ENCODE measurements at regions not wholly inside any gene's neighbourhood (a gene's known extent, or its start where the extent isn't known, plus 50 kb on each side); places are given as distances from the start of the nearest gene placed in this dataset.
"Not testable (repeated sequence)": the region's sequence is repeated elsewhere in the genome, so short reads cannot be mapped to it uniquely, and the experiment has no call there.

DNA sequence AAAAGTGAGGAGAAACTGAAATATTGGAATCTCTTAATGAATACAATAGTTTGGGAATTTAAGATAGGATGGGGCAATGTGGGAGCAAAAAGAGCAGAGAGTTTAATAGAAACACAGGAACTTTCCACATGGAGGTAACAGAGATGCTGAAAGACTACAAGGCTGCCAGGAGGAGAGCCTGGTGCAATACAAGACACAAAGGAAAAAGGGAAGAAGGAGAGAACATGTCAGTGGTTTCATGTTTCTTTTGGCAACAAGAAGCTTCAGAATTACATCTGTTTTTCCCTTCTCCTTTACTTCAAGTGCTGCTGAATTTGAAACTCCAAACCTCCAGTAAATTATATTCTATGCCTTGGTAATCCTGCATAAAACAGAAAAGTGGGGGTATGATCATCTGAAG is 474.3 kb downstream of the FAT4 start:
- H3K9me3 ChIP-seq (ENCODE audit: insufficient read depth, low read length, severe bottlenecking): no peaks in the 10 kb centered on the region
- H3K4me1 ChIP-seq (ENCODE audit: insufficient read depth, low read length): no peaks in the 10 kb centered on the region
- TF ChIP-seq EZH2 (IDR thresholded peaks at IDR 0.05; ENCODE audit: borderline replicate concordance, low read depth, low read length, severe bottlenecking): no peak
- TF ChIP-seq CTCF (IDR thresholded peaks at IDR 0.05; ENCODE audit: borderline replicate concordance, extremely low read depth, low read length, poor library complexity, severe bottlenecking): no peak
- H4K20me1 ChIP-seq (ENCODE audit: insufficient read depth, low read length): no peaks in the 10 kb centered on the region
- H3K79me2 ChIP-seq (ENCODE audit: insufficient read depth, low read length): no peaks in the 10 kb centered on the region
- H3K4me3 ChIP-seq (ENCODE audit: low read depth in 1 of 2, low read length in 2 of 2): no peak overlapping the region
- ATAC-seq (ENCODE audit: insufficient read depth, low read depth) (no peak), DNase-seq (no peak)
- H3K4me2 ChIP-seq (ENCODE audit: insufficient read depth, low read length): no peak overlapping the region
- H3K9ac ChIP-seq (ENCODE audit: low read depth, low read length): no peak overlapping the region
- no peak overlapping the region for H2AFZ ChIP-seq (ENCODE audit: low read depth, low read length)
- no peak overlapping the region for H3K27ac ChIP-seq (ENCODE audit: low read length)
- H3K27me3 ChIP-seq (ENCODE audit: insufficient read depth, low read length, poor library complexity): no peaks in the 10 kb centered on the region
- no peaks in the 10 kb centered on the region for H3K36me3 ChIP-seq (ENCODE audit: insufficient read depth, low read length)

DNA sequence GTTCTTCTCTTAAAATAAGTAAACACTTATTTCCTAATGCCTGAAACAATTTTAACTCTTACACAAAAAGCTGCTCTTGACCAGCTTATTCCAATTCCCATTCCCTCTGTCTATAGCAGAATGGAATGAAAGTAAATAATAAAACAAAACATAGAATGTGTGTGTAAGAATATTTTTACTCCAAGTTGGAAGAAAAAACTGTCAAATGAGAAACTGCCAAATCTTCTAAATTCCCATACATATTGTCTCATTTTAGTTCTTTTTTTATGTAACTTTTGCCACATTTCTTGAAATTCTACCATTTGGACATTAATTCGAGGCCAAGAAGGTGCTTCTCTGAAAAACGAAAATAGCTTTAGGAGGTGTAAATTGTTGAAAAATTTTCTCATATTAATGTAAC is 477.1 kb downstream of the FAT4 start:
- no peak for TF ChIP-seq CTCF (IDR thresholded peaks at IDR 0.05; ENCODE audit: borderline replicate concordance, extremely low read depth, low read length, poor library complexity, severe bottlenecking)
- Histone ChIP-seq H3K79me2 (ENCODE audit: insufficient read depth, low read length) (no peaks in the 10 kb centered on the region), H3K27me3 (ENCODE audit: insufficient read depth, low read length, poor library complexity) (no peaks in the 10 kb centered on the region), H3K9me3 (ENCODE audit: insufficient read depth, low read length, severe bottlenecking) (no peaks in the 10 kb centered on the region), H3K4me3 (ENCODE audit: low read depth in 1 of 2, low read length in 2 of 2) (no peak overlapping the region), H3K4me2 (ENCODE audit: insufficient read depth, low read length) (no peak overlapping the region), H4K20me1 (ENCODE audit: insufficient read depth, low read length) (no peaks in the 10 kb centered on the region), H3K27ac (ENCODE audit: low read length) (no peak overlapping the region), H3K9ac (ENCODE audit: low read depth, low read length) (no peak overlapping the region), H2AFZ (ENCODE audit: low read depth, low read length) (no peak overlapping the region), H3K4me1 (ENCODE audit: insufficient read depth, low read length) (no peaks in the 10 kb centered on the region), H3K36me3 (ENCODE audit: insufficient read depth, low read length) (no peaks in the 10 kb centered on the region)
- no peak for ATAC-seq (ENCODE audit: insufficient read depth, low read depth)
- DNase-seq: no peak

DNA sequence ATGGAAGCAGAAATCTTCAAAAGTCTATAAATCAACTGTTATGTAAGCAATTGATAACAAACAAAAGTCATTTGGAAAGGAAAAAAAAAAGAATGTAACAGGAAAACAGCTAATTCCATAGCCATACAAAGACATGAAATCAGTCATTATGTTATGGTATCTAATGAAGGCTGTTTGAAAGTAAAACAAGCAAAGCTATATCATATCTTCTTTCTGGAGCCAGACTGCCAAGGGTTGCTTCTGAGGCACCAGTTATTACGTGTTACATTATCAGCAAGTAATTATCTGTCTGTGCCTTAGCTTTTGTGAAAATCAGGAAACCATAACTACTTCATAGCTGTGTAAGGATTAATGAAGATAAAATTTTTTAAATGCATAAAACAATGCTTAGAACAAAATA is 480.2 kb downstream of the FAT4 start:
- Histone ChIP-seq H3K79me2 (ENCODE audit: insufficient read depth, low read length) (no peaks in the 10 kb centered on the region), H3K4me1 (ENCODE audit: insufficient read depth, low read length) (no peaks in the 10 kb centered on the region), H3K27ac (ENCODE audit: low read length) (no peak overlapping the region), H3K4me2 (ENCODE audit: insufficient read depth, low read length) (no peak overlapping the region), H2AFZ (ENCODE audit: low read depth, low read length) (no peak overlapping the region), H4K20me1 (ENCODE audit: insufficient read depth, low read length) (no peaks in the 10 kb centered on the region), H3K9me3 (ENCODE audit: insufficient read depth, low read length, severe bottlenecking) (no peaks in the 10 kb centered on the region), H3K4me3 (ENCODE audit: low read depth in 1 of 2, low read length in 2 of 2) (no peak overlapping the region), H3K27me3 (ENCODE audit: insufficient read depth, low read length, poor library complexity) (no peaks in the 10 kb centered on the region), H3K9ac (ENCODE audit: low read depth, low read length) (no peak overlapping the region), H3K36me3 (ENCODE audit: insufficient read depth, low read length) (no peaks in the 10 kb centered on the region)
- ATAC-seq (ENCODE audit: insufficient read depth, low read depth) (no peak), DNase-seq (no peak)
- TF ChIP-seq CTCF (IDR thresholded peaks at IDR 0.05; ENCODE audit: borderline replicate concordance, extremely low read depth, low read length, poor library complexity, severe bottlenecking): no peak
- TF ChIP-seq EZH2 (IDR thresholded peaks at IDR 0.05; ENCODE audit: borderline replicate concordance, low read depth, low read length, severe bottlenecking): no peak

GRCh38 chr4:125796138-125796537 is 481.4 kb downstream of the FAT4 start:
- no peak overlapping the region for H3K4me3 ChIP-seq (ENCODE audit: low read depth in 1 of 2, low read length in 2 of 2)
- no peaks in the 10 kb centered on the region for H3K9me3 ChIP-seq (ENCODE audit: insufficient read depth, low read length, severe bottlenecking)
- H2AFZ ChIP-seq (ENCODE audit: low read depth, low read length): no peak overlapping the region
- H3K4me1 ChIP-seq (ENCODE audit: insufficient read depth, low read length): no peaks in the 10 kb centered on the region
- no peaks in the 10 kb centered on the region for H3K27me3 ChIP-seq (ENCODE audit: insufficient read depth, low read length, poor library complexity)
- H3K27ac ChIP-seq (ENCODE audit: low read length): no peak overlapping the region
- no peaks in the 10 kb centered on the region for H3K79me2 ChIP-seq (ENCODE audit: insufficient read depth, low read length)
- no peak overlapping the region for H3K4me2 ChIP-seq (ENCODE audit: insufficient read depth, low read length)
- ATAC-seq (ENCODE audit: insufficient read depth, low read depth) (no peak), DNase-seq (no peak)
- H3K36me3 ChIP-seq (ENCODE audit: insufficient read depth, low read length): no peaks in the 10 kb centered on the region
- H4K20me1 ChIP-seq (ENCODE audit: insufficient read depth, low read length): no peaks in the 10 kb centered on the region
- no peak overlapping the region for H3K9ac ChIP-seq (ENCODE audit: low read depth, low read length)
- TF ChIP-seq CTCF (IDR thresholded peaks at IDR 0.05; ENCODE audit: borderline replicate concordance, extremely low read depth, low read length, poor library complexity, severe bottlenecking) (no peak), EZH2 (IDR thresholded peaks at IDR 0.05; ENCODE audit: borderline replicate concordance, low read depth, low read length, severe bottlenecking) (no peak)

DNA sequence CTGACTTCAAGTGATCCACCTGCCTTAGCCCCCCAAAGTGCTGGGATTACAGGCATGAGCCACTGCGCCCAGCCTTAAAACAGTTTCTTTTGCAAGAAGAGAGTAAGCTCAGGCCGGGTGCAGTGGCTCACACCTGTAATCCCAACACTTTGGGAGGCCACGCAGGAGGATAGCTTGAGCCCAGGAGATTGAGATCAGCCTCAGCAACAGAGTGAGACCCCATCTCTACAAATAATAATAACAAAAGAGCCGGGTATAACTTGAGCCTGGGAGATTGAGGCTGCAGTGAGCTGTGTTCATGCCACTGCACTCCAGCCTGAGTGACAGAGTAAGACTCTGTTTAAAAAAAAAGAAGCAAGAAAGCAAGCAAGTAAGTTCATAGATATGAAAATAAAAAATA is 482.9 kb downstream of the FAT4 start:
- not testable (repeated sequence) for H3K9ac ChIP-seq (ENCODE audit: low read depth, low read length); H3K27me3 ChIP-seq (ENCODE audit: insufficient read depth, low read length, poor library complexity); H3K4me3 ChIP-seq (ENCODE audit: low read depth in 1 of 2, low read length in 2 of 2); H3K4me1 ChIP-seq (ENCODE audit: insufficient read depth, low read length); ATAC-seq (ENCODE audit: insufficient read depth, low read depth); H3K27ac ChIP-seq (ENCODE audit: low read length); H3K36me3 ChIP-seq (ENCODE audit: insufficient read depth, low read length); H3K4me2 ChIP-seq (ENCODE audit: insufficient read depth, low read length); H3K79me2 ChIP-seq (ENCODE audit: insufficient read depth, low read length); H2AFZ ChIP-seq (ENCODE audit: low read depth, low read length); H3K9me3 ChIP-seq (ENCODE audit: insufficient read depth, low read length, severe bottlenecking); DNase-seq; H4K20me1 ChIP-seq (ENCODE audit: insufficient read depth, low read length)
